22Rv1 (cell line): ENCODE measurements at regions not wholly inside any gene's neighbourhood (a gene's known extent, or its start where the extent isn't known, plus 50 kb on each side); places are given as distances from the start of the nearest gene placed in this dataset.

Experiments used
- CTCF ChIP-seq: fragments of 450-650 bp; IDR thresholded peaks from 2 replicates; pipeline ENCODE4 v1.5.1; 2017; ENCODE audit warnings: mild to moderate bottlenecking
- ZFX ChIP-seq: fragments of 450-650 bp; IDR thresholded peaks from 2 replicates; pipeline ENCODE4 v1.6.1; 2017; ENCODE audit warnings: antibody characterized with exemption, borderline replicate concordance

DNA sequence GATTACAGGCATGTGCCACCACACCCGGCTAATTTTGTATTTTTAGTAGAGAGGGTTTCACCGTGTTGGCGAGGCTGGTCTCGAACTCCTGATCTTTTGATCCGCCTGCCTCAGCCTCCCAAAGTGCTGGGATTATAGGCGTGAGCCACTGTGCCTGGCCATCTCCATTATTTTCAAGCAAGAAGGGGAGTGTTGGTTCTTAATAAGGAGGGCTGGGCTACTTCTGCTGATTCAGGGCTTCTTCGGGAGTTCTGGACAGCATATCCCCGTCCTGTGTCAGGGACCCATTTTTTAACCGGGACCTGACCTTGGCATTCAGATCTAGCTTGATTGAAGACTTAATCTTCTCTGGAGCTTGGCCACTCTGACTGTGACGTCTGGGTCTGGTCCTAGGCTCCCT lies 74.1 kb upstream of the SYN2 start:
- TF ChIP-seq CTCF: no peak
- no peak for TF ChIP-seq ZFX
